Kidney (tissue), 13 donors: ENCODE measurements at regions not wholly inside any gene's neighbourhood (a gene's known extent, or its start where the extent isn't known, plus 50 kb on each side); places are given as distances from the start of the nearest gene placed in this dataset.
A peak's percentile ranks its signal among the peaks of the same experiment; 100 is the strongest.

ENCODE experiments used
- DNase-seq, 5 donors: peaks; one replicate each; pipeline ENCODE4 v3.0.0-alpha.2; 2013 to 2020
- FAIRE-seq: peaks from 2 replicates; lab custom pipeline; 2012; peaks lifted over from hg19 to GRCh38; lab: Jason Lieb, UNC
- H3K27ac ChIP-seq, 2 donors: one replicate each; pipeline ENCODE4 v1.7.0; 2013; ENCODE audit warnings: low read depth in 2 of 2, low read length in 2 of 2, inconsistent platforms in 1 of 2
- H3K27me3 ChIP-seq: one replicate; pipeline ENCODE4 v1.7.1; 2013; ENCODE audit warnings: low read length, inconsistent platforms; ENCODE audit not compliant: control insufficient read depth, insufficient read depth
- H3K36me3 ChIP-seq, 3 donors: one replicate each; pipeline versions ENCODE4 v1.7.0 to v1.7.1; 2013; ENCODE audit warnings: low read length in 3 of 3, control low read depth in 1 of 3, inconsistent platforms in 1 of 3; ENCODE audit not compliant: insufficient read depth in 3 of 3, control insufficient read depth in 2 of 3
- H3K4me1 ChIP-seq, 3 donors: one replicate each; pipeline versions ENCODE4 v1.7.0 to v1.7.1; 2013; ENCODE audit warnings: low read length in 3 of 3, inconsistent platforms in 1 of 3, low read depth in 1 of 3; ENCODE audit not compliant: control insufficient read depth in 2 of 3, insufficient read depth in 2 of 3
- H3K4me3 ChIP-seq, 3 donors: one replicate each; pipeline versions ENCODE4 v1.7.0 to v1.8.1; 2013; ENCODE audit warnings: low read length in 3 of 3, control low read depth in 1 of 3, inconsistent platforms in 1 of 3
- H3K9ac ChIP-seq, 3 donors: one replicate each; pipeline versions ENCODE4 v1.7.0 to v1.7.1; 2013; ENCODE audit warnings: low read length in 3 of 3, control low read depth in 1 of 3, inconsistent platforms in 1 of 3
- H3K9me3 ChIP-seq, 3 donors: one replicate each; pipeline versions ENCODE4 v1.7.0 to v1.7.1; 2013; ENCODE audit warnings: low read length in 3 of 3, control low read depth in 1 of 3, inconsistent platforms in 1 of 3; ENCODE audit not compliant: control insufficient read depth in 2 of 3, insufficient read depth in 1 of 3
- CTCF ChIP-seq: IDR thresholded peaks from 3 replicates; pipeline ENCODE4 v1.5.1; 2012; ENCODE audit warnings: mild to moderate bottlenecking, moderate library complexity, borderline replicate concordance; ENCODE audit not compliant: insufficient read depth; ENCODE audit errors: extremely low read depth
- intact Hi-C: fragments of 100-400 bp; cut with DNase I; formaldehyde crosslinking; loops from one replicate; pipeline ENCODE4 v1.11.1; 2022
- donor health status: control.
- donor health status: control.
- donor health status: control.
- donor health status: control.
- donor health status: control.
- donor health status: DM: yes; HTN: yes; CAD: no.
- donor health status: Normal renal cell carcinoma (clear cell type).

DNA sequence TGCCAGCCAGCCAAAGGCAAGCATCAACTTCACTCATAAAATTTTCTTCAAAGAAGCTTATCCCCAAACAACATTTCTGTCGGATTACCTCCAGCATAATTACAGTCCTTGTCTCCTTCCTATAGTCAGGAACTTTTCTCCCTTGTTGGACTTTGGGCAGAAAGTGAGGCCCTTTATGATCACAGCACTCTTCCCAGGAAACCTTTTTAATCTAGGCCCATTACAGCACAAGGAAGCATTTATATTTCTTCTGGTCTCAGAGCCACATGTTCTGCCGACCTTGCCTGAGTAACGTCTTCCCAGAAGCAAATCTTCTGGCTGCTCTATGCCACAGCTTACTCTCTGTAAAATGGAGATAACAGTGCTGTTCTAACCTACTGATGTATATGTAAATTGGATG, 437.2 kb upstream of the SLC35B3 start:
- no peaks in the 10 kb centered on the region for H3K9me3 ChIP-seq
- no peaks in the 10 kb centered on the region for H3K36me3 ChIP-seq
- no peak overlapping the region for H3K27ac ChIP-seq
- TF ChIP-seq CTCF = no peak
- DNase-seq (no peak), FAIRE-seq (no peak)
- no peaks in the 10 kb centered on the region for H3K4me1 ChIP-seq
- no peak overlapping the region for H3K4me3 ChIP-seq
- intact Hi-C loops = no loop called here
- H3K27me3 ChIP-seq = no peaks in the 10 kb centered on the region
- no peak overlapping the region for H3K9ac ChIP-seq

GRCh38 chr6:8865451-8865850, 430.1 kb upstream of the SLC35B3 start:
- H3K27ac ChIP-seq = no peak overlapping the region
- no peak overlapping the region for H3K9ac ChIP-seq
- no peak overlapping the region for H3K4me3 ChIP-seq
- H3K27me3 ChIP-seq = no peaks in the 10 kb centered on the region
- no peaks in the 10 kb centered on the region for H3K9me3 ChIP-seq
- TF ChIP-seq CTCF = no peak
- FAIRE-seq = no peak
- no peaks in the 10 kb centered on the region for H3K36me3 ChIP-seq
- peak in 2 of 5 donors; percentile 8 to 34 for DNase-seq
- H3K4me1 ChIP-seq = no peaks in the 10 kb centered on the region
- intact Hi-C loops = no loop called here

DNA sequence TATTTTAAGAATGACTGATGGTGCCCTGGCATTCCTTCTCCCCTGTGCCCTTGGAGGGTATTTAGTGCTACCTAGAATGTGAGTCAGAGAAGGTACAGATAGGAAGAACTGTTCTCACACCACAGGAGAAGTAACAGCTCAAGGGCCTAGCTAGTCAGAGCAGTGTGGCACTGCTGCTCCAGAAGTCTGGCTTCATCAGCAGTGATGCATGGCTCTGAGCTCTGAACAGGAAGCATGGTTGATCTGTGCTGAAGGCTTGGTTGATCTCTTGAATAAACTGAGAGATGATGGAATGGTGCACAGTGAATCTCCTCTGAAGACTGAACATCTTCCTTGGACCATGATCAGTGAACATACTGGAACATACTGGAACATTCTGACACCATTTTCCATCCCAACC, 425.3 kb upstream of the SLC35B3 start:
- H3K4me3 ChIP-seq = no peak overlapping the region
- no peaks in the 10 kb centered on the region for H3K27me3 ChIP-seq
- no peak for FAIRE-seq
- intact Hi-C loops = no loop called here
- H3K4me1 ChIP-seq = no peaks in the 10 kb centered on the region
- no peak for TF ChIP-seq CTCF
- no peaks in the 10 kb centered on the region for H3K36me3 ChIP-seq
- H3K9ac ChIP-seq = no peak overlapping the region
- no peak for DNase-seq
- H3K27ac ChIP-seq = no peak overlapping the region
- no peaks in the 10 kb centered on the region for H3K9me3 ChIP-seq

GRCh38 chr6:8859501-8859900, 424.2 kb upstream of the SLC35B3 start:
- FAIRE-seq = no peak
- intact Hi-C loops = no loop called here

More at GRCh38 chr6:8859501-8859900, 424.2 kb upstream of the SLC35B3 start:
- H3K9ac ChIP-seq = no peak overlapping the region
- H3K4me1 ChIP-seq = no peaks in the 10 kb centered on the region
- H3K4me3 ChIP-seq = no peak overlapping the region
- DNase-seq = no peak
- no peaks in the 10 kb centered on the region for H3K27me3 ChIP-seq
- no peak overlapping the region for H3K27ac ChIP-seq
- TF ChIP-seq CTCF = no peak
- H3K9me3 ChIP-seq = no peaks in the 10 kb centered on the region
- H3K36me3 ChIP-seq = no peaks in the 10 kb centered on the region
